ENCODE measurements at regions not wholly inside any gene's neighbourhood (a gene's known extent, or its start where the extent isn't known, plus 50 kb on each side); places are given as distances from the start of the nearest gene placed in this dataset.

- Histone ChIP-seq H3K4me3 (no peak overlapping the region), H3K4me1 (no peaks in the 10 kb centered on the region), H3K9me3 (no peaks in the 10 kb centered on the region), H3K27me3 (no peaks in the 10 kb centered on the region), H3K36me3 (no peaks in the 10 kb centered on the region), H3K27ac (no peak overlapping the region)
- ATAC-seq = no peak
- TF ChIP-seq POLR2A (IDR thresholded peaks at IDR 0.05) (no peak), CTCF (IDR thresholded peaks at IDR 0.05) (no peak), POLR2AphosphoS5 (IDR thresholded peaks at IDR 0.05) (no peak), EP300 (IDR thresholded peaks at IDR 0.05) (no peak)
- WGBS, 2 donors (ENCODE audit: low coverage in 1 of 2) = 100% methylated on average over 1 to 2 of the region's 2 CpGs
These were observed 1272.1 kb upstream of the PCDH20 start for GRCh38 chr13:62687732-62688131.

- ATAC-seq = no peak
- 69 to 75% methylated on average over 2 of the region's 2 CpGs for WGBS, 2 donors (ENCODE audit: low coverage in 1 of 2)
- Histone ChIP-seq H3K27ac (no peak overlapping the region), H3K9me3 (no peaks in the 10 kb centered on the region), H3K27me3 (no peaks in the 10 kb centered on the region), H3K4me3 (no peak overlapping the region), H3K4me1 (no peaks in the 10 kb centered on the region), H3K36me3 (no peaks in the 10 kb centered on the region)
- TF ChIP-seq EP300 (IDR thresholded peaks at IDR 0.05) = no peak
- no peak for TF ChIP-seq POLR2A (IDR thresholded peaks at IDR 0.05)
- TF ChIP-seq POLR2AphosphoS5 (IDR thresholded peaks at IDR 0.05) = no peak
- no peak for TF ChIP-seq CTCF (IDR thresholded peaks at IDR 0.05)
These were observed 1268.7 kb upstream of the PCDH20 start for GRCh38 chr13:62684359-62684758.

GRCh38 chr13:62682788-62683187, 1267.1 kb upstream of the PCDH20 start:
- 89% methylated on average over 4 of the region's 4 CpGs for WGBS, 2 donors (ENCODE audit: low coverage in 1 of 2)
- no peaks in the 10 kb centered on the region for H3K27me3 ChIP-seq
- H3K27ac ChIP-seq = no peak overlapping the region

GRCh38 chr13:62678039-62678438, 1262.4 kb upstream of the PCDH20 start:
- TF ChIP-seq POLR2AphosphoS5 (IDR thresholded peaks at IDR 0.05) (no peak), POLR2A (IDR thresholded peaks at IDR 0.05) (no peak), CTCF (IDR thresholded peaks at IDR 0.05) (no peak)
- Histone ChIP-seq H3K27me3 (no peaks in the 10 kb centered on the region), H3K27ac (no peak overlapping the region), H3K9me3 (no peaks in the 10 kb centered on the region), H3K36me3 (no peaks in the 10 kb centered on the region), H3K4me3 (no peak overlapping the region), H3K4me1 (no peaks in the 10 kb centered on the region)
- WGBS, 2 donors (ENCODE audit: low coverage in 1 of 2) = 55 to 59% methylated on average over 4 of the region's 4 CpGs
- no peak for ATAC-seq

More at GRCh38 chr13:62682788-62683187, 1267.1 kb upstream of the PCDH20 start:
- no peak for ATAC-seq
- no peak overlapping the region for H3K4me3 ChIP-seq
- no peak for TF ChIP-seq CTCF (IDR thresholded peaks at IDR 0.05)
- TF ChIP-seq POLR2A (IDR thresholded peaks at IDR 0.05) = no peak
- no peak for TF ChIP-seq POLR2AphosphoS5 (IDR thresholded peaks at IDR 0.05)
- TF ChIP-seq EP300 (IDR thresholded peaks at IDR 0.05) = no peak
- no peaks in the 10 kb centered on the region for H3K36me3 ChIP-seq
- H3K4me1 ChIP-seq = no peaks in the 10 kb centered on the region
- no peaks in the 10 kb centered on the region for H3K9me3 ChIP-seq

GRCh38 chr13:62663767-62664166, 1248.1 kb upstream of the PCDH20 start:
- H3K27ac ChIP-seq = no peak overlapping the region
- no peaks in the 10 kb centered on the region for H3K9me3 ChIP-seq
- TF ChIP-seq CTCF (IDR thresholded peaks at IDR 0.05) (no peak), POLR2AphosphoS5 (IDR thresholded peaks at IDR 0.05) (no peak)
- no peaks in the 10 kb centered on the region for H3K27me3 ChIP-seq
- 55 to 100% methylated on average over 1 of the region's 1 CpG for WGBS, 2 donors (ENCODE audit: low coverage in 1 of 2)
- H3K4me3 ChIP-seq = no peak overlapping the region
- no peak for ATAC-seq
- no peaks in the 10 kb centered on the region for H3K4me1 ChIP-seq
- no peaks in the 10 kb centered on the region for H3K36me3 ChIP-seq

Measured in gastroesophageal sphincter (tissue), 4 donors.